DND-41 (cell line): ENCODE measurements at regions not wholly inside any gene's neighbourhood (a gene's known extent, or its start where the extent isn't known, plus 50 kb on each side); places are given as distances from the start of the nearest gene placed in this dataset.

ENCODE experiments used
- ATAC-seq: fragments of 200-7000 bp; cut with Tn5 transposase; 3 replicates; pipeline ENCODE4 v1.9.1; 2021; ENCODE audit warnings: low read depth; ENCODE audit not compliant: insufficient read depth
- DNase-seq: peaks from one replicate; pipeline ENCODE4 v3.0.0-alpha.2; 2020
- H2AFZ ChIP-seq: 2 replicates; pipeline ENCODE4 v1.6.0; 2012; ENCODE audit warnings: low read depth, low read length
- H3K27ac ChIP-seq: 2 replicates; pipeline ENCODE4 v1.5.1; 2012; ENCODE audit warnings: low read length, inconsistent platforms
- H3K27me3 ChIP-seq: fragments of 200-600 bp; sonication (generic); 2 replicates; pipeline ENCODE4 v1.6.0; 2012; ENCODE audit warnings: low read length, mild to moderate bottlenecking, inconsistent platforms; ENCODE audit not compliant: insufficient read depth, poor library complexity
- H3K36me3 ChIP-seq: 2 replicates; pipeline ENCODE4 v1.5.1; 2012; ENCODE audit warnings: low read length, inconsistent platforms; ENCODE audit not compliant: insufficient read depth
- H3K4me1 ChIP-seq: 2 replicates; pipeline ENCODE4 v1.5.1; 2012; ENCODE audit warnings: mild to moderate bottlenecking, low read length; ENCODE audit not compliant: insufficient read depth
- H3K4me2 ChIP-seq: 2 replicates; pipeline ENCODE4 v1.6.0; 2012; ENCODE audit warnings: mild to moderate bottlenecking, moderate library complexity, low read length, inconsistent platforms; ENCODE audit not compliant: insufficient read depth
- H3K4me3 ChIP-seq, 2 experiments: fragments of 200-600 bp in 1 of 2; shearing (Covaris generic) in 1 of 2; 2 replicates each; pipeline ENCODE4 v1.5.1; 2012 to 2016; ENCODE audit warnings: inconsistent platforms in 2 of 2, low read length in 2 of 2, mild to moderate bottlenecking in 2 of 2, low read depth in 1 of 2, moderate library complexity in 1 of 2
- H3K79me2 ChIP-seq: 2 replicates; pipeline ENCODE4 v1.6.0; 2012; ENCODE audit warnings: low read length, inconsistent platforms; ENCODE audit not compliant: insufficient read depth
- H3K9ac ChIP-seq: 2 replicates; pipeline ENCODE4 v1.6.0; 2012; ENCODE audit warnings: low read depth, mild to moderate bottlenecking, inconsistent platforms, low read length, moderate library complexity
- H3K9me3 ChIP-seq: 2 replicates; pipeline ENCODE4 v1.5.1; 2012; ENCODE audit warnings: low read length, moderate library complexity, mild to moderate bottlenecking, inconsistent platforms; ENCODE audit not compliant: insufficient read depth, severe bottlenecking
- H4K20me1 ChIP-seq: 2 replicates; pipeline ENCODE4 v1.6.0; 2012; ENCODE audit warnings: low read length; ENCODE audit not compliant: insufficient read depth
- CTCF ChIP-seq: IDR thresholded peaks from 2 replicates; pipeline ENCODE4 v1.5.1; 2012; ENCODE audit warnings: borderline replicate concordance, low read length, moderate library complexity, mild to moderate bottlenecking; ENCODE audit not compliant: poor library complexity, severe bottlenecking; ENCODE audit errors: extremely low read depth
- EZH2 ChIP-seq: IDR thresholded peaks from 3 replicates; pipeline ENCODE4 v1.6.1; 2012; ENCODE audit warnings: borderline replicate concordance, low read depth, mild to moderate bottlenecking, moderate library complexity, low read length, inconsistent platforms; ENCODE audit not compliant: severe bottlenecking

- Histone ChIP-seq H3K4me1 (no peaks in the 10 kb centered on the region), H4K20me1 (no peaks in the 10 kb centered on the region), H3K9me3 (no peaks in the 10 kb centered on the region), H3K4me3 (no peak overlapping the region), H3K27me3 (no peaks in the 10 kb centered on the region), H3K4me2 (no peak overlapping the region), H3K79me2 (no peaks in the 10 kb centered on the region), H3K27ac (no peak overlapping the region), H3K9ac (no peak overlapping the region), H2AFZ (no peak overlapping the region), H3K36me3 (no peaks in the 10 kb centered on the region)
- ATAC-seq (no peak), DNase-seq (no peak)
- no peak for TF ChIP-seq CTCF
- TF ChIP-seq EZH2 = no peak
Observed at GRCh38 chr5:89024045-89024444, 141.1 kb upstream of the MEF2C start.

- H3K4me2 ChIP-seq = no peak overlapping the region
- no peaks in the 10 kb centered on the region for H3K27me3 ChIP-seq
- DNase-seq (no peak), ATAC-seq (no peak)
- no peak overlapping the region for H3K9ac ChIP-seq
- TF ChIP-seq CTCF = no peak
- no peak for TF ChIP-seq EZH2
- H3K4me3 ChIP-seq = no peak overlapping the region
- H3K27ac ChIP-seq = no peak overlapping the region
- no peaks in the 10 kb centered on the region for H4K20me1 ChIP-seq
- H3K9me3 ChIP-seq = no peaks in the 10 kb centered on the region
- H3K4me1 ChIP-seq = no peaks in the 10 kb centered on the region
- H3K79me2 ChIP-seq = no peaks in the 10 kb centered on the region
- H2AFZ ChIP-seq = no peak overlapping the region
- no peaks in the 10 kb centered on the region for H3K36me3 ChIP-seq
Observed at GRCh38 chr5:89020926-89021610, 138.1 kb upstream of the MEF2C start.

GRCh38 chr5:89016741-89017303 is 133.8 kb upstream of the MEF2C start:
- Histone ChIP-seq H2AFZ (no peak overlapping the region), H3K4me2 (no peak overlapping the region), H3K4me1 (no peaks in the 10 kb centered on the region), H4K20me1 (no peaks in the 10 kb centered on the region), H3K27ac (no peak overlapping the region), H3K79me2 (no peaks in the 10 kb centered on the region), H3K9ac (no peak overlapping the region), H3K9me3 (no peaks in the 10 kb centered on the region), H3K27me3 (no peaks in the 10 kb centered on the region), H3K36me3 (no peaks in the 10 kb centered on the region), H3K4me3 (no peak overlapping the region)
- TF ChIP-seq CTCF (no peak), EZH2 (no peak)
- ATAC-seq = no peak
- DNase-seq = no peak
